Breast epithelium (tissue), 3 donors: ENCODE measurements at regions not wholly inside any gene's neighbourhood (a gene's known extent, or its start where the extent isn't known, plus 50 kb on each side); places are given as distances from the start of the nearest gene placed in this dataset.

Experiments used
- POLR2A ChIP-seq: fragments of 450-650 bp; IDR thresholded peaks from one replicate; pipeline ENCODE4 v1.6.1; 2016; ENCODE audit warnings: antibody characterized with exemption, mild to moderate bottlenecking, moderate library complexity
- TF ChIP-seq, protein P1 (sequence below), 3 donors: fragments of 450-650 bp; IDR thresholded peaks; one replicate each; pipeline ENCODE4 v1.5.1; 2016 to 2017; ENCODE audit warnings: antibody characterized with exemption in 3 of 3, mild to moderate bottlenecking in 3 of 3, moderate library complexity in 3 of 3

DNA sequence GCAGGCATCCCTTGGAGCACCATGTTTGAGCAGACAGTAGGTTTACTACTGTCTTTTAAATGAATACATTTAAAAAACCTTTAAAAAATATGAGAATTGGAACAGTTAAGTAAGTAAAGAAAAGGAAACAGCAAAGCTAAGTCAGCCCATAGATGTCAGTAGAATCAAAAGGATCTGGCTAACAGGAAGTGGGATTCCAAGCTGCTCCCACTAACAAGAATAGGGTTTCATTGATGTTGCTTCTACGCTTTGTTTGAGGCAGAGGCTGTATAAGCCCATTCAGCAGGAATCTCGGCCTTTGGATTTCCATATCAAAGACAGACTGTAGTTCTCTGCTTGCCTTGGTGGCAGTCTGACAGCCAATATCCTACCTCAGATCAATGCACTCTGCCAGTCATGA lies 122.9 kb upstream of the ELAC2 start:
- TF ChIP-seq POLR2A: no peak
- TF ChIP-seq, protein P1, sequence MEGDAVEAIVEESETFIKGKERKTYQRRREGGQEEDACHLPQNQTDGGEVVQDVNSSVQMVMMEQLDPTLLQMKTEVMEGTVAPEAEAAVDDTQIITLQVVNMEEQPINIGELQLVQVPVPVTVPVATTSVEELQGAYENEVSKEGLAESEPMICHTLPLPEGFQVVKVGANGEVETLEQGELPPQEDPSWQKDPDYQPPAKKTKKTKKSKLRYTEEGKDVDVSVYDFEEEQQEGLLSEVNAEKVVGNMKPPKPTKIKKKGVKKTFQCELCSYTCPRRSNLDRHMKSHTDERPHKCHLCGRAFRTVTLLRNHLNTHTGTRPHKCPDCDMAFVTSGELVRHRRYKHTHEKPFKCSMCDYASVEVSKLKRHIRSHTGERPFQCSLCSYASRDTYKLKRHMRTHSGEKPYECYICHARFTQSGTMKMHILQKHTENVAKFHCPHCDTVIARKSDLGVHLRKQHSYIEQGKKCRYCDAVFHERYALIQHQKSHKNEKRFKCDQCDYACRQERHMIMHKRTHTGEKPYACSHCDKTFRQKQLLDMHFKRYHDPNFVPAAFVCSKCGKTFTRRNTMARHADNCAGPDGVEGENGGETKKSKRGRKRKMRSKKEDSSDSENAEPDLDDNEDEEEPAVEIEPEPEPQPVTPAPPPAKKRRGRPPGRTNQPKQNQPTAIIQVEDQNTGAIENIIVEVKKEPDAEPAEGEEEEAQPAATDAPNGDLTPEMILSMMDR (IDR thresholded peaks at IDR 0.05): no peak
